ENCODE measurements at regions not wholly inside any gene's neighbourhood (a gene's known extent, or its start where the extent isn't known, plus 50 kb on each side); places are given as distances from the start of the nearest gene placed in this dataset.
"Not testable (repeated sequence)": the region's sequence is repeated elsewhere in the genome, so short reads cannot be mapped to it uniquely, and the experiment has no call there.

- peak; percentile 22 for DNase-seq (ENCODE audit: low read depth)
These were observed 589.7 kb downstream of the CBLN4 start for GRCh38 chr20:55415567-55416142.

- not testable (repeated sequence) for DNase-seq (ENCODE audit: low read depth)
These were observed 592.8 kb downstream of the CBLN4 start for GRCh38 chr20:55412508-55412907.

- no peak for DNase-seq (ENCODE audit: low read depth)
These were observed 598.4 kb downstream of the CBLN4 start for GRCh38 chr20:55406891-55407290.

- peak; percentile 55 for DNase-seq (ENCODE audit: low read depth)
These were observed 610.7 kb downstream of the CBLN4 start for GRCh38 chr20:55394592-55394991.

- peak; percentile 3 for DNase-seq (ENCODE audit: low read depth)
These were observed 614.5 kb downstream of the CBLN4 start for GRCh38 chr20:55390791-55391190.

GRCh38 chr20:55386686-55387085 is 618.6 kb downstream of the CBLN4 start:
- peak; percentile 72 for DNase-seq (ENCODE audit: low read depth)

GRCh38 chr20:55375920-55376319 is 629.4 kb downstream of the CBLN4 start:
- no peak for DNase-seq (ENCODE audit: low read depth)

GRCh38 chr20:55365745-55366144 is 639.6 kb downstream of the CBLN4 start:
- DNase-seq (ENCODE audit: low read depth): no peak

- no peak for DNase-seq (ENCODE audit: low read depth)
These were observed 644.4 kb downstream of the CBLN4 start for GRCh38 chr20:55360895-55361294.

GRCh38 chr20:55354720-55355119 is 650.6 kb downstream of the CBLN4 start:
- DNase-seq (ENCODE audit: low read depth): no peak

- peak; percentile 32 for DNase-seq (ENCODE audit: low read depth)
These were observed 652.1 kb downstream of the CBLN4 start for GRCh38 chr20:55353206-55353605.

- DNase-seq (ENCODE audit: low read depth): no peak
These were observed 657.1 kb downstream of the CBLN4 start for GRCh38 chr20:55348223-55348622.

GRCh38 chr20:55342822-55343221 is 662.5 kb downstream of the CBLN4 start:
- DNase-seq (ENCODE audit: low read depth): no peak

GRCh38 chr20:55333798-55334197 is 671.5 kb downstream of the CBLN4 start:
- DNase-seq (ENCODE audit: low read depth): peak; percentile 21

GRCh38 chr20:55329108-55329507 is 676.2 kb downstream of the CBLN4 start:
- no peak for DNase-seq (ENCODE audit: low read depth)

GRCh38 chr20:55322745-55323144 is 682.6 kb downstream of the CBLN4 start:
- no peak for DNase-seq (ENCODE audit: low read depth)

- DNase-seq (ENCODE audit: low read depth): no peak
These were observed 688.6 kb downstream of the CBLN4 start for GRCh38 chr20:55316753-55317152.

- not testable (repeated sequence) for DNase-seq (ENCODE audit: low read depth)
These were observed 694.5 kb downstream of the CBLN4 start for GRCh38 chr20:55310844-55311243.

- peak; percentile 41 for DNase-seq (ENCODE audit: low read depth)
These were observed 714.1 kb downstream of the CBLN4 start for GRCh38 chr20:55291261-55291660.

GRCh38 chr20:55283889-55284288 is 721.4 kb downstream of the CBLN4 start:
- no peak for DNase-seq (ENCODE audit: low read depth)

GRCh38 chr20:55273149-55273548 is 732.2 kb downstream of the CBLN4 start:
- DNase-seq (ENCODE audit: low read depth): peak; percentile 14

GRCh38 chr20:55271371-55271770 is 733.9 kb downstream of the CBLN4 start:
- peak; percentile 13 for DNase-seq (ENCODE audit: low read depth)

GRCh38 chr20:55269913-55270312 is 735.4 kb downstream of the CBLN4 start:
- peak; percentile 49 for DNase-seq (ENCODE audit: low read depth)

GRCh38 chr20:55266361-55266760 is 739.0 kb downstream of the CBLN4 start:
- no peak for DNase-seq (ENCODE audit: low read depth)
